PC-3 (cell line): ENCODE measurements at regions not wholly inside any gene's neighbourhood (a gene's known extent, or its start where the extent isn't known, plus 50 kb on each side); places are given as distances from the start of the nearest gene placed in this dataset.

Source experiments
- ATAC-seq: fragments of 200-7000 bp; cut with Tn5 transposase; 2 replicates; pipeline ENCODE4 v1.9.1; 2020; ENCODE audit warnings: mild to moderate bottlenecking, moderate library complexity
- BruUV-seq: library from RNA; stranded (reverse); fragments of 400-500 nt; replicated peaks from 2 replicates; lab custom pipeline; 2021; lab: Mats Ljungman, UMichigan
- CTCF ChIA-PET: fragments of 300-600 bp; sonication (Branson Sonifier 250); formaldehyde crosslinking; loops from one replicate; lab custom pipeline; 2022; ENCODE audit warnings: antibody characterized with exemption; lab: Charles Lee
- POLR2A ChIA-PET: fragments of 300-600 bp; sonication (Branson Sonifier 250); formaldehyde crosslinking; loops from one replicate; lab custom pipeline; 2022; ENCODE audit warnings: antibody characterized with exemption; ENCODE audit not compliant: unreplicated experiment; lab: Charles Lee
- DNase-seq: peaks from one replicate; pipeline ENCODE4 v3.0.0-alpha.2; 2015
- H2AFZ ChIP-seq: fragments of 300-600 bp; sonication (generic); 2 replicates; pipeline ENCODE4 v1.6.0; 2016; ENCODE audit warnings: antibody characterized with exemption, low read length
- H3F3A ChIP-seq: fragments of 300-600 bp; sonication (generic); one replicate; pipeline ENCODE4 v1.6.0; 2017; ENCODE audit warnings: antibody characterized with exemption, low read length, control low read depth, mild to moderate bottlenecking; ENCODE audit not compliant: unreplicated experiment
- H3K27ac ChIP-seq: fragments of 300-600 bp; sonication (generic); 2 replicates; pipeline ENCODE4 v1.5.1; 2016; ENCODE audit warnings: mild to moderate bottlenecking, low read length
- H3K27me3 ChIP-seq: fragments of 300-600 bp; sonication (generic); 2 replicates; pipeline ENCODE4 v1.6.1; 2016; ENCODE audit warnings: low read length, mixed read lengths
- H3K36me3 ChIP-seq: fragments of 300-600 bp; sonication (generic); 2 replicates; pipeline ENCODE4 v1.6.1; 2016; ENCODE audit warnings: low read depth, mixed run types, low read length, mixed read lengths
- H3K4me1 ChIP-seq: fragments of 300-600 bp; sonication (generic); 2 replicates; pipeline ENCODE4 v1.5.1; 2016; ENCODE audit warnings: low read length; ENCODE audit not compliant: insufficient read depth
- H3K4me2 ChIP-seq: fragments of 300-600 bp; sonication (generic); 2 replicates; pipeline ENCODE4 v1.6.0; 2016; ENCODE audit warnings: low read length
- H3K4me3 ChIP-seq: fragments of 300-600 bp; sonication (generic); 2 replicates; pipeline ENCODE4 v1.5.1; 2016; ENCODE audit warnings: mild to moderate bottlenecking, low read length, mixed read lengths
- H3K79me2 ChIP-seq: fragments of 300-600 bp; sonication (generic); 2 replicates; pipeline ENCODE4 v1.6.1; 2017; ENCODE audit warnings: low read length, mixed read lengths
- H3K9ac ChIP-seq: fragments of 300-600 bp; sonication (generic); 2 replicates; pipeline ENCODE4 v1.6.0; 2016; ENCODE audit warnings: mild to moderate bottlenecking, low read length
- H3K9me2 ChIP-seq: fragments of 300-600 bp; sonication (generic); replicated peaks from 2 replicates; pipeline ENCODE4 v1.6.1; 2016; ENCODE audit warnings: mixed run types, low read length, mixed read lengths
- H3K9me3 ChIP-seq: fragments of 300-600 bp; sonication (generic); 2 replicates; pipeline ENCODE4 v1.6.1; 2016; ENCODE audit warnings: low read length, mixed read lengths
- H4K20me1 ChIP-seq: fragments of 300-600 bp; sonication (generic); 2 replicates; pipeline ENCODE4 v1.6.1; 2016; ENCODE audit warnings: low read length, mixed read lengths
- CTCF ChIP-seq: fragments of 300-600 bp; sonication (generic); conservative IDR thresholded peaks from 2 replicates; pipeline ENCODE4 v1.5.1; 2017; ENCODE audit warnings: antibody characterized with exemption, low read depth, mild to moderate bottlenecking, low read length
- EZH2 ChIP-seq: fragments of 300-600 bp; sonication (generic); IDR thresholded peaks from one replicate; pipeline ENCODE4 v1.6.1; 2017; ENCODE audit warnings: antibody characterized with exemption, mild to moderate bottlenecking, low read length; ENCODE audit not compliant: unreplicated experiment
- EZH2phosphoT487 ChIP-seq: fragments of 300-600 bp; sonication (generic); IDR thresholded peaks from 2 replicates; pipeline ENCODE4 v1.6.1; 2018; ENCODE audit warnings: mild to moderate bottlenecking, antibody characterized with exemption, low read length, borderline replicate concordance
- intact Hi-C: fragments of 100-400 bp; cut with micrococcal nuclease; formaldehyde crosslinking; loops from 2 replicates; pipeline ENCODE4 v1.9.0; 2023

GRCh38 chr2:12270876-12271588 lies 445.7 kb upstream of the TRIB2 start:
- H3K36me3 ChIP-seq, result no peaks in the 10 kb centered on the region
- H3K4me1 ChIP-seq, result no peaks in the 10 kb centered on the region
- no peak overlapping the region for H3K4me2 ChIP-seq
- H3K79me2 ChIP-seq, result no peaks in the 10 kb centered on the region
- BruUV-seq, result no TSS peak
- no peak for DNase-seq
- ChIA-PET POLR2A (no interaction called here), CTCF (no interaction called here)
- H3K27me3 ChIP-seq, result no peaks in the 10 kb centered on the region
- intact Hi-C loops, result no loop called here
- H3K27ac ChIP-seq, result no peak overlapping the region
- H3K9ac ChIP-seq, result no peak overlapping the region
- no peak overlapping the region for H3K4me3 ChIP-seq
- no peaks in the 10 kb centered on the region for H3F3A ChIP-seq
- no peaks in the 10 kb centered on the region for H4K20me1 ChIP-seq
- no peaks in the 10 kb centered on the region for H3K9me2 ChIP-seq
- no peaks in the 10 kb centered on the region for H3K9me3 ChIP-seq
- TF ChIP-seq CTCF (no peak), EZH2 (no peak), EZH2phosphoT487 (no peak)
- ATAC-seq, result no peak
- H2AFZ ChIP-seq, result no peak overlapping the region

DNA sequence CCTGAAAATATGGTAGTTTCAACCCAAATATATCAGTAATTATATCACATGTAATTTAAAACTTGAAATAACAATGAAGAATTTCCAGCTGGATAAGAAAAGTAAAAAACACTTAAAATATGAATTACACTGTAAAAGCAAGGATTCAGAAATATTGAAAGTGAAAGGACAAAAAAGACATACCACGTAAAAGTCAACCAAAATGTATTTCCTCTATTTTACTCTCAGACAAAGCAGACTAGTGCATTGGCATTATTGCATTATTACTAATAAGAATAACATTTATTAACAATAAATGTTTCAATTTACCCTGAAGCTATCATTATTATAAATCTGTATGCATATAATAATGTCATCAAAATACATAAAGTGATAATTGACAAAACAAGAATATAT lies 445.1 kb upstream of the TRIB2 start:
- no peaks in the 10 kb centered on the region for H3F3A ChIP-seq
- no peak overlapping the region for H3K4me2 ChIP-seq
- no peaks in the 10 kb centered on the region for H3K9me3 ChIP-seq
- no peaks in the 10 kb centered on the region for H3K9me2 ChIP-seq
- no peaks in the 10 kb centered on the region for H3K36me3 ChIP-seq
- no peaks in the 10 kb centered on the region for H3K27me3 ChIP-seq
- no peak for TF ChIP-seq CTCF
- no peaks in the 10 kb centered on the region for H3K79me2 ChIP-seq
- H4K20me1 ChIP-seq, result no peaks in the 10 kb centered on the region
- no peak overlapping the region for H3K9ac ChIP-seq
- no peak overlapping the region for H3K4me3 ChIP-seq
- ATAC-seq (no peak), DNase-seq (no peak)
- intact Hi-C loops, result no loop called here
- H2AFZ ChIP-seq, result no peak overlapping the region
- H3K4me1 ChIP-seq, result no peaks in the 10 kb centered on the region
- BruUV-seq, result no TSS peak
- H3K27ac ChIP-seq, result no peak overlapping the region
- POLR2A ChIA-PET, result no interaction called here
- CTCF ChIA-PET, result no interaction called here

DNA sequence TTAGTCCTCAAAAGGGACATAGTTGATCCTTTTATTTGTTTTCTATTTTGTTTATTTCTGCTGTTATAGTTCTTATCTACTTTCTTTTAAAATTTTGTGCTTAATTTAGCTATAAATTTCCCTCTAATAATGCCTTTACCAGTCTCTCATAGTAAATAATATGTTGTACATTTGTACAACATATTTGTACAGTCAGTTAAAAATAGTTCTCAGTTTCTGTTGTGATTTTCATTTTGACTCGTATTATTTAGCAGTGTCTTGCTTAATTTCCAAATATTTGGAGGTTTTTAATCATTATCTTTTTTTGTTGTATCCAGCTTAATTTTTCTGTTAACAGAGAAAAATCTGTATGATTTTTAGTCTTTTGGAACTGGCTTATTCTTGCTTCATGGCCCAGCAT lies 443.6 kb upstream of the TRIB2 start:
- no peaks in the 10 kb centered on the region for H3K27me3 ChIP-seq
- ATAC-seq, result no peak
- intact Hi-C loops, result no loop called here

More for the DNA sequence above, 443.6 kb upstream of the TRIB2 start:
- no peak overlapping the region for H2AFZ ChIP-seq
- CTCF ChIA-PET, result no interaction called here
- H3K9me3 ChIP-seq, result no peaks in the 10 kb centered on the region
- no peak overlapping the region for H3K9ac ChIP-seq
- TF ChIP-seq EZH2phosphoT487, result no peak
- no peak for TF ChIP-seq EZH2
- no peak for TF ChIP-seq CTCF
- POLR2A ChIA-PET, result no interaction called here
- no peaks in the 10 kb centered on the region for H3K4me1 ChIP-seq
- no peaks in the 10 kb centered on the region for H3K79me2 ChIP-seq
- no peaks in the 10 kb centered on the region for H3K9me2 ChIP-seq
- H3K4me3 ChIP-seq, result no peak overlapping the region
- no peak overlapping the region for H3K4me2 ChIP-seq
- no peak overlapping the region for H3K27ac ChIP-seq
- no peak for DNase-seq
- no peaks in the 10 kb centered on the region for H3K36me3 ChIP-seq
- BruUV-seq, result no TSS peak
- H4K20me1 ChIP-seq, result no peaks in the 10 kb centered on the region
- no peaks in the 10 kb centered on the region for H3F3A ChIP-seq
